ENCODE measurements at regions not wholly inside any gene's neighbourhood (a gene's known extent, or its start where the extent isn't known, plus 50 kb on each side); places are given as distances from the start of the nearest gene placed in this dataset.
"Not testable (repeated sequence)": the region's sequence is repeated elsewhere in the genome, so short reads cannot be mapped to it uniquely, and the experiment has no call there.

DNA sequence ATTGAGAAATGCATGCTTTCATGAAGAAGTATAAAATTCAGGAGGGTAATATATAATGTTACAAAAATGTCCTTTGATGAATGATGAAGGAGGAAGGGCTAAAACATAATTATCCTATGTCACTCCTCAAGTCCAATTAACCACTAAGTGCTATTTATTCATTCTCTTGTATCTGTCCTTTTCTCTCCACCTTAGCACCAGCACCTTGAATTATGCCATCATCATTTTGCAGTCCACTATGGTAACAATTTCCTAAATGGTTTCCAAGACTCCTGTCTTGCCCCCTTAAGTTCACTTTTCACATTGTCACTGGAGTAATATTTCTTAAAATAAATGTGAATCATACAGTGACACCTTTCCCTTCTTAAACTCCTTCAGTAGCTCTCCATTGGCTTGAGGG lies 756.3 kb downstream of the STPG2 start:
- H3K9me3 ChIP-seq (ENCODE audit: control insufficient read depth, insufficient read depth, low read length) = no peaks in the 10 kb centered on the region
- H3K27ac ChIP-seq (ENCODE audit: low read depth, low read length) = no peak overlapping the region
- H3K36me3 ChIP-seq (ENCODE audit: control insufficient read depth, insufficient read depth, low read length) = no peaks in the 10 kb centered on the region
- H3K27me3 ChIP-seq (ENCODE audit: control insufficient read depth, insufficient read depth, low read length) = no peaks in the 10 kb centered on the region
- H3K9ac ChIP-seq (ENCODE audit: low read depth, low read length) = no peak overlapping the region
- H3K4me1 ChIP-seq (ENCODE audit: control insufficient read depth, insufficient read depth, low read length) = no peaks in the 10 kb centered on the region
- no peak overlapping the region for H3K4me3 ChIP-seq (ENCODE audit: low read depth, low read length)

DNA sequence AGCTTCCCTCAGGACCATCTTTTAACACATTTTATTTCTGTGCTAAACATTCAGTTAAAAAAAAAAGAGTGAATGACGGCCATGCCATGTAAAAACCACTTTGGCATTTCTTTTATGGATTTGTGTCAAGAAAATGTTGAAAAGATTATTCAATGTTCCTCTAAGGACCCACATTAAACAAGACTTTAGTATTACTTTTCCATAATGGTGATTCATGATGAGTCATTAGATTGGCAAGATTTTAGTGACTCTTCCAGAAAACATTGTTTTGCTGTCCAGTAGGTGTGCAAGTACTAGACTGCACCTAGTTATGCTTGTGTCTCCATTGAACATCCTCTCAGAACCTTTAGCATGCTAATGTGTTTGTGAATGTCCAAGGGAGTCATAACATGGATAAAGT lies 748.6 kb downstream of the STPG2 start:
- H3K4me1 ChIP-seq (ENCODE audit: control insufficient read depth, insufficient read depth, low read length) = no peaks in the 10 kb centered on the region
- H3K9ac ChIP-seq (ENCODE audit: low read depth, low read length) = no peak overlapping the region
- H3K27me3 ChIP-seq (ENCODE audit: control insufficient read depth, insufficient read depth, low read length) = no peaks in the 10 kb centered on the region
- H3K36me3 ChIP-seq (ENCODE audit: control insufficient read depth, insufficient read depth, low read length) = no peaks in the 10 kb centered on the region
- H3K9me3 ChIP-seq (ENCODE audit: control insufficient read depth, insufficient read depth, low read length) = no peaks in the 10 kb centered on the region
- H3K4me3 ChIP-seq (ENCODE audit: low read depth, low read length) = no peak overlapping the region
- H3K27ac ChIP-seq (ENCODE audit: low read depth, low read length) = no peak overlapping the region

DNA sequence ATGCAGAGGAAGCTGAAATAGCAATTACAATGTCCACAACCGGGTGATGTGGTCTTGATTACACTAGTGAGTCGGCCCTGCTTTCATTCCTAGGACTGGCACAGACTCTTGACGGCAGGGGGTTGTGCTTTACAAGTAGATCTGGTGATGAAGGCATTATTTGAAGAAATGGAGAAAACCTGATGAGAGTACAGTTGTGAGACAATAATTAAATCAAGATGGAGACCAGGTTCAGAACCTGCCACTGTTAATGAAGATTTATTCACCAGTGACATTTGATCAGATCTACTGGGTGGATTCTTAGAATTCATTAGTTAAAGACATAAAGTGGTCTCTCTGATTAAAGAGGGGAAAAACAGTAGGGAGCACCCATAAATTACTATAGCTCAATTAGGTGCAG lies 747.2 kb downstream of the STPG2 start:
- Histone ChIP-seq H3K4me1 (ENCODE audit: control insufficient read depth, insufficient read depth, low read length) (no peaks in the 10 kb centered on the region), H3K9ac (ENCODE audit: low read depth, low read length) (no peak overlapping the region), H3K27ac (ENCODE audit: low read depth, low read length) (no peak overlapping the region)

DNA sequence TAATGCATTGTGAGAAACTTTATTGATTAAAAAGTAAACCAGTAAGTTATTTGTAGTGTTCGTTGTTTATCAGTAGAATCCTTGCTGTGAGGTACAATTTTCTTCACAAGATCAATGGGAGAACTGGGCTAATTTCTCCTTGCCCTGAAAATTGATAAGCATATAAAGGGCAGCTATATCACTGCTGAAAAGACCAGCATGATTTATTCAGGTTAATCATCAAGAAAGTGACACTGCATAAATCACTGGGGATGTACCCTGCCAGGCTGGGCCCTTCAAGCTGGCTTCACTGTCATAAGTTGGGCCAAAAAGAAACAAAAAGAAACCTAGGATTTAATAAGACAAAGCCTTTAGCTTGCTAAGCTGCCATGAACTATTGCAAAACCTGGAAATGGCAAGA lies 746.7 kb downstream of the STPG2 start:
- H3K9me3 ChIP-seq (ENCODE audit: control insufficient read depth, insufficient read depth, low read length) = no peaks in the 10 kb centered on the region
- H3K4me1 ChIP-seq (ENCODE audit: control insufficient read depth, insufficient read depth, low read length) = no peaks in the 10 kb centered on the region
- H3K9ac ChIP-seq (ENCODE audit: low read depth, low read length) = no peak overlapping the region
- H3K27me3 ChIP-seq (ENCODE audit: control insufficient read depth, insufficient read depth, low read length) = no peaks in the 10 kb centered on the region
- no peak overlapping the region for H3K4me3 ChIP-seq (ENCODE audit: low read depth, low read length)
- H3K27ac ChIP-seq (ENCODE audit: low read depth, low read length) = no peak overlapping the region
- H3K36me3 ChIP-seq (ENCODE audit: control insufficient read depth, insufficient read depth, low read length) = no peaks in the 10 kb centered on the region

More for the DNA sequence above, 747.2 kb downstream of the STPG2 start:
- no peaks in the 10 kb centered on the region for H3K9me3 ChIP-seq (ENCODE audit: control insufficient read depth, insufficient read depth, low read length)
- H3K27me3 ChIP-seq (ENCODE audit: control insufficient read depth, insufficient read depth, low read length) = no peaks in the 10 kb centered on the region
- H3K4me3 ChIP-seq (ENCODE audit: low read depth, low read length) = no peak overlapping the region
- H3K36me3 ChIP-seq (ENCODE audit: control insufficient read depth, insufficient read depth, low read length) = no peaks in the 10 kb centered on the region

DNA sequence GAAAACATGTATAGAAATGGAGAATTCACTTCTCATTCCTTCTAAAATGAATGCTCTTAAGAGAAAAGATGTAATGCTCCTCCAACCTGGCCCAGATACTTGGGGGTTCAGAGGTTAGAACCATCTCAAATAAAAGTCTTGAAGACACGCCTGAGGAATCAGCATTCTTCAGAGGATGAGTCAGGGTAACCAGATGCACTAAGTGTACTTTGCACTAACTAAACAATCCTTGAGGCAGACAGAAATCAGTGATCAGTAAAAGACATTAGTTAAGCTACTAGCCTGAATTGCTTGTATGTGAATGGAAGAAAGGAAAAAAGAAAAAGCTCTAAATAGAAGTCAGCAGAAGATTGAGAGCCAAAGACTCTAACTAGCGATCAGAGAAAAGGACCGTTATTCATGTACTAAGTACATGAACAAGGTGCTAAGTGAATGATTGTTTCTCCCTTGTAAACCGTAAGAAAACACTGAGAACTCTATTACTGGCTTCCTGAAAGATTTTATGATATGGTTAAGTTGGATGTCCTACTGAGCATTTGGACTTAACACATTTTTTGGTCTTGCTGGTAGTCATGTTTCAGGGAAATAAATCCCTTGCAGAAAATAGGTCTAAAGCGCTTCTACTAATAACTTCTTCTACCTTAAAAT lies 738.3 kb downstream of the STPG2 start:
- Histone ChIP-seq H3K4me1 (ENCODE audit: control insufficient read depth, insufficient read depth, low read length) (no peaks in the 10 kb centered on the region), H3K9ac (ENCODE audit: low read depth, low read length) (no peak overlapping the region), H3K36me3 (ENCODE audit: control insufficient read depth, insufficient read depth, low read length) (no peaks in the 10 kb centered on the region), H3K27ac (ENCODE audit: low read depth, low read length) (no peak overlapping the region), H3K9me3 (ENCODE audit: control insufficient read depth, insufficient read depth, low read length) (no peaks in the 10 kb centered on the region), H3K27me3 (ENCODE audit: control insufficient read depth, insufficient read depth, low read length) (no peaks in the 10 kb centered on the region), H3K4me3 (ENCODE audit: low read depth, low read length) (no peak overlapping the region)

DNA sequence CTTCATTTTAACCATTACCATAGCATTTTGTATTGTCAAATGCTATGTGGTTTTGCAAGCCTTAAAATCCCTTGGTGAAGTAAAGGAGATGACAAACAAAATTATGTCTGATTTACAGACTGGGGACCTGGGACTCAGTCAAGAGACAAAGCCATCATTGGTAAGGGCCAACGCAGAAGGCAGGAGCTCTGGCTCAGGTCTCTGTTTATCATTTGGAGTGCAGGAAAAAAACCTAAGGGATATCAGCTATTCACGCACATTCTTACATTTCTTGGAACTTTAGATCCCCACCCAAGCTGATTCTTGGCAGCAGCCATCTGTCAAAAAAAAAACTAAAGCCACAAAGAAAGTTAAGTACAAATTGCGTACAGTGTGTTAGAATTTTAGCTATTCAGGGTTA lies 731.9 kb downstream of the STPG2 start:
- no peak overlapping the region for H3K9ac ChIP-seq (ENCODE audit: low read depth, low read length)
- H3K4me3 ChIP-seq (ENCODE audit: low read depth, low read length) = no peak overlapping the region
- no peaks in the 10 kb centered on the region for H3K9me3 ChIP-seq (ENCODE audit: control insufficient read depth, insufficient read depth, low read length)
- H3K27ac ChIP-seq (ENCODE audit: low read depth, low read length) = no peak overlapping the region
- no peaks in the 10 kb centered on the region for H3K27me3 ChIP-seq (ENCODE audit: control insufficient read depth, insufficient read depth, low read length)
- H3K4me1 ChIP-seq (ENCODE audit: control insufficient read depth, insufficient read depth, low read length) = no peaks in the 10 kb centered on the region
- no peaks in the 10 kb centered on the region for H3K36me3 ChIP-seq (ENCODE audit: control insufficient read depth, insufficient read depth, low read length)

DNA sequence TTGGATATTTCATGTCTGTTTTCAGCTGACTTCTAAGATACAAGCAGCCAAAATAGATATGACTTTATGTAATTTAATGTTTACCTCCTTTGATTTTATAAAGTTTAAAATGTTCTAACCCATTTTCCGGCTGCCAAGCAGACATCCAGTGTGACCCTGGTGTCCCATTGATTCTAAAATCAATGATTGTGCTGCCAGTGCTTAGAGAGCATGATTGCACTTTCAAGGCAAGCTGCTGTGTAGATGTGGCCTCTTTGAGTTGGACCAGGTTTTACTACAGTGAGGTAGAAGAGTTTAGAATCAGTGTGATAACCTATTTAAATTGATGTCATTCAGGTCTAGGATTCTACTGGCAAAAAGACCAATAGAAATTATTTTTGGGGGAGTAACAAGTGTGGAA lies 730.9 kb downstream of the STPG2 start:
- no peaks in the 10 kb centered on the region for H3K36me3 ChIP-seq (ENCODE audit: control insufficient read depth, insufficient read depth, low read length)
- H3K4me1 ChIP-seq (ENCODE audit: control insufficient read depth, insufficient read depth, low read length) = no peaks in the 10 kb centered on the region
- H3K27ac ChIP-seq (ENCODE audit: low read depth, low read length) = no peak overlapping the region
- no peak overlapping the region for H3K4me3 ChIP-seq (ENCODE audit: low read depth, low read length)
- no peak overlapping the region for H3K9ac ChIP-seq (ENCODE audit: low read depth, low read length)
- no peaks in the 10 kb centered on the region for H3K27me3 ChIP-seq (ENCODE audit: control insufficient read depth, insufficient read depth, low read length)
- no peaks in the 10 kb centered on the region for H3K9me3 ChIP-seq (ENCODE audit: control insufficient read depth, insufficient read depth, low read length)

DNA sequence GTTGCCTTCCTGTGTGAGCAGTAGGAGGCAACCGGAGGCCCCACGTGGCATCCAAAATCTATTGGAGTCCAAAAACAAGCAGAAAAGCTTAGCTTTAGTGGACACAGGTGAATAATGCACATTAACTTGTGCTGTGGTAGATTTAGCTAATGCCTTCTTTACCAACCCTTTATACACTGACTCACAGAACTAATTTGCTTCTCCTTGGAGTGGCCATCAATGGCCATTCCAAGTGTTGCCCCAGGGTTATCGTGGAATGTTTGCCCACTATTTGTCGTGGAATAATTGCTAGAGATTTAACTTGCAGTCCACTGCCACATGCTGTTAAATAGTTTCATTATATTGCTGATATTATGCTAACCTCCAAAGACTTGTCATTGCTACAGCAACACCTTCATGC lies 729.1 kb downstream of the STPG2 start:
- no peak overlapping the region for H3K4me3 ChIP-seq (ENCODE audit: low read depth, low read length)
- no peak overlapping the region for H3K9ac ChIP-seq (ENCODE audit: low read depth, low read length)
- H3K9me3 ChIP-seq (ENCODE audit: control insufficient read depth, insufficient read depth, low read length) = no peaks in the 10 kb centered on the region
- H3K27me3 ChIP-seq (ENCODE audit: control insufficient read depth, insufficient read depth, low read length) = no peaks in the 10 kb centered on the region
- H3K27ac ChIP-seq (ENCODE audit: low read depth, low read length) = no peak overlapping the region
- no peaks in the 10 kb centered on the region for H3K4me1 ChIP-seq (ENCODE audit: control insufficient read depth, insufficient read depth, low read length)
- H3K36me3 ChIP-seq (ENCODE audit: control insufficient read depth, insufficient read depth, low read length) = no peaks in the 10 kb centered on the region

DNA sequence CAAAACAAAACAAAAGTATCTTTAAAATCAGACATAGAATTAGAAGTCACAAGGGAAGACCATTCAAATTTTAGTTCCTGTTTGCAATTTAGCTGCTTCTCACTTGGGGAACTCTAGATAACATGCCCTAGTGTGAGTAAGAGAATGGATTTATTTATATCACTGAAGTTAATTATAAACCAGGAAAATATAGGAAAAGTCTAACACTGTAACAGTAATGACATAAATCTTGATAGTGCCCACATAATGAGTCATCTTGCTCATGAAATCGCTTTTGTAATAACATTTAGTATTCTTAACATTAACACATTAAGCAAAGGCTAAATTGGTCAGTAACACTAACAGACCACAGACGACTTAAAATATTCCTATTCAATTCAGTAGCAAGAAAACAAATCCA lies 710.7 kb downstream of the STPG2 start:
- Histone ChIP-seq H3K27me3 (ENCODE audit: control insufficient read depth, insufficient read depth, low read length) (no peaks in the 10 kb centered on the region), H3K9ac (ENCODE audit: low read depth, low read length) (no peak overlapping the region), H3K36me3 (ENCODE audit: control insufficient read depth, insufficient read depth, low read length) (no peaks in the 10 kb centered on the region), H3K4me1 (ENCODE audit: control insufficient read depth, insufficient read depth, low read length) (no peaks in the 10 kb centered on the region), H3K27ac (ENCODE audit: low read depth, low read length) (no peak overlapping the region), H3K4me3 (ENCODE audit: low read depth, low read length) (no peak overlapping the region), H3K9me3 (ENCODE audit: control insufficient read depth, insufficient read depth, low read length) (peaks cover 7% of the 10 kb centered on the region; the same call in 1 of the 2 replicates)

DNA sequence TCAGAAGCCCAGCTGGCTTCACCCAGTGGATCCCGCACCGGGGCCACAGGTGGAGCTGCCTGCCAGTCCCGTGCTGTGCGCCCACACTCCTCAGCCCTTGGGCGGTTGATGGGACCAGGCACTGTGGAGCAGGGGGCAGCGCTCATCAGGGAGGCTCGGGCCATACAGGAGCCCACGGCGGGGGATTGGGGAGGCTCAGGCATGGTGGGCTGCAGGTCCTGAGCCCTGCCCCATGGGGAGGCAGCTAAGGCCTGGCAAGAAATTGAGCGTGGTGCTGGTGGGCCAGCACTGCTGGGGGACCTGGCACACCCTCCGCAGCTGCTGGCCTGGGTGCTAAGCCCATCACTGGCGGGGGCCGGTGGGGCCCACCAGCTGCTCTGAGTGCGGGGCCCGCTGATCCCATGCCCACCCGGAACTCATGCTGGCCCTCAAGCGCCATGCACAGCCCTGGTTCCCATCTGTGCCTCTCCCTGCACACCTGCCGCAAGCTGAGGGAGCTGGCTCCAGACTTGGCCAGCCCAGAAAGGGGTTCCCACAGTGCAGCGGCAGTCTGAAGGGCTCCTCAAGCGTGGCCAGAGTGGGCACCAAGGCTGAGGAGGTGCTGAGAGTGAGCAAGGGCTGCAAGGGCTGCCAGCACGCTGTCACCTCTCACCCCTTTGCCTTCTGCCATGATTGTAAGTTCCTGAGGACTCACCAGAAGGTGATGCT lies 705.1 kb downstream of the STPG2 start:
- not testable (repeated sequence) for H3K27ac ChIP-seq (ENCODE audit: low read depth, low read length); H3K27me3 ChIP-seq (ENCODE audit: control insufficient read depth, insufficient read depth, low read length); H3K9me3 ChIP-seq (ENCODE audit: control insufficient read depth, insufficient read depth, low read length); H3K9ac ChIP-seq (ENCODE audit: low read depth, low read length); H3K36me3 ChIP-seq (ENCODE audit: control insufficient read depth, insufficient read depth, low read length); H3K4me3 ChIP-seq (ENCODE audit: low read depth, low read length); H3K4me1 ChIP-seq (ENCODE audit: control insufficient read depth, insufficient read depth, low read length)

DNA sequence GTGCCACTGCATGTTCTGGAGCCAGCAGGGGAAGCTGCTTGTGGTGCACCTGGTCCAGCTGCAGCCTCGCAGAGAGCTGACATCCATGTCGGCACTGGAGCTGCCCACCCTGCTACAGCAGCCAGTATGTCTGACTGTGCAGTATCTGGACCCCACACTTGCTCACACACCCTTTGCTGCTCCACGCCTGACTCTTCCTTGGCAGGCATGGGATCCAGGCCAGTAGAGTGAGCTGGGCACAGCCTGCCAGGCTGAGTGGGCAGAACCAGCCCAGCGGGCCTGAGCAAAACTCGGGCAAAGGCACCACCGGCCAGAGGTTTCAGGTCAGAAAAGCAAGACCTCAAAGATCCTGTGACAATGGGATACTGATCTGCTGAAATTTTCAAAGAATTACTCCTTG lies 690.1 kb downstream of the STPG2 start:
- Histone ChIP-seq H3K9ac (ENCODE audit: low read depth, low read length) (no peak overlapping the region), H3K4me3 (ENCODE audit: low read depth, low read length) (no peak overlapping the region), H3K36me3 (ENCODE audit: control insufficient read depth, insufficient read depth, low read length) (no peaks in the 10 kb centered on the region), H3K9me3 (ENCODE audit: control insufficient read depth, insufficient read depth, low read length) (peaks cover 7% of the 10 kb centered on the region), H3K27me3 (ENCODE audit: control insufficient read depth, insufficient read depth, low read length) (no peaks in the 10 kb centered on the region), H3K4me1 (ENCODE audit: control insufficient read depth, insufficient read depth, low read length) (peaks cover 9% of the 10 kb centered on the region; the same call in 1 of the 2 replicates), H3K27ac (ENCODE audit: low read depth, low read length) (no peak overlapping the region)

Data from HUES48 (cell line).